EL (cell line): ENCODE measurements at regions not wholly inside any gene's neighbourhood (a gene's known extent, or its start where the extent isn't known, plus 50 kb on each side); places are given as distances from the start of the nearest gene placed in this dataset.

Experiments used
- DNase-seq: peaks from one replicate; pipeline ENCODE4 v3.0.0-alpha.2; 2016

DNA sequence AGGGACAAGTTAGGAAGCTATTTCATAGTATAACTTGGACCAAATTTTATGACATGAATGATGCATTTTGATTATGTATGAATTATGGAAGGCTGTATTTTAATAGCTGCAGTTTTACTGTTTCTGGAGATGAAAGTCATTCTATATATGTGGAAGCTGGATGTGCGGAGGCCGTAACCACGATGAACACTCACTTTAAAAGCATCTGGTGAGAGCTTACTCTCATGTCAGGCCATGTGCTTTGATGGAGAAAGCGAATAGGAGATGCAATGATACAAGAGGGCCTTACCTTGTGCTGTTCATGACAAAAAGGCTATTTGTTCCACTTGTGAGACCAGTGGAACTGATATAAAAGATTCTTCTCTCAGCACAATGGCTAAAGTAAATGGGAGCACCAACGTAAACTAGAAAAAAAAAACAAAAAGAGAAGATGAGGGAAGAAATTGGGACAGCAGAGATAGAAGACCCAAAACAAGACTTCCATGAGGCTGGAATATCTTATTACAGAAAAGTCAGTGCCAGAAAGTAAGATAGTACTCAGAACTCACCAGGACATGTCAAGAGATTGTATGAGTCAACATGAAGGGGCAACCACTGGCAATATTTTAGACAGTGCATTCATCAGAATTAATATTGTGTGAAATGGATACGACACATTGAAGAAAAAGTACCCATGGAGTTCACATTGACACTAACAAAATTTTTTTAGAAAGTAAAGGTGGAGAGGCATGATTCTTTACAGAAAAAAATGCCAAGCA, 63.3 kb upstream of the GAB1 start:
- DNase-seq: no peak

DNA sequence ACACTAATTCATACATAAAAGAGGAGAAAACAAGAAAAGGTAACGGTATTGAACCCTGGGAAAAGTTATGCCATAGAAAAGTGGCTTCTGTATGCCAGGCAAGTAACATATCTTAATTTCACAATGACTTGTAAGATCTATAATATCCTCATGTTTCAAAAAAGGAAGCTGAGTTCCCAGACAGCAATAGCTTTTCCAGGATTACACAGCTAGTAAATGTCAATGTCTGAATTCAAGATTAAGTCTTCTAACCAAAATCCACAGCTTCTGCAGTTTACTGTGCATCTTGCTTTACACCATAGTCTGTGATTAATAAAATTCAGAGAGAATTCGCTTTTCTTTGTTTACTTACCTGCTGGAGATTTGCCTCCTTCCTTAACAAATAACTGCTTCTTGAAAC, 55.8 kb upstream of the GAB1 start:
- DNase-seq: no peak

DNA sequence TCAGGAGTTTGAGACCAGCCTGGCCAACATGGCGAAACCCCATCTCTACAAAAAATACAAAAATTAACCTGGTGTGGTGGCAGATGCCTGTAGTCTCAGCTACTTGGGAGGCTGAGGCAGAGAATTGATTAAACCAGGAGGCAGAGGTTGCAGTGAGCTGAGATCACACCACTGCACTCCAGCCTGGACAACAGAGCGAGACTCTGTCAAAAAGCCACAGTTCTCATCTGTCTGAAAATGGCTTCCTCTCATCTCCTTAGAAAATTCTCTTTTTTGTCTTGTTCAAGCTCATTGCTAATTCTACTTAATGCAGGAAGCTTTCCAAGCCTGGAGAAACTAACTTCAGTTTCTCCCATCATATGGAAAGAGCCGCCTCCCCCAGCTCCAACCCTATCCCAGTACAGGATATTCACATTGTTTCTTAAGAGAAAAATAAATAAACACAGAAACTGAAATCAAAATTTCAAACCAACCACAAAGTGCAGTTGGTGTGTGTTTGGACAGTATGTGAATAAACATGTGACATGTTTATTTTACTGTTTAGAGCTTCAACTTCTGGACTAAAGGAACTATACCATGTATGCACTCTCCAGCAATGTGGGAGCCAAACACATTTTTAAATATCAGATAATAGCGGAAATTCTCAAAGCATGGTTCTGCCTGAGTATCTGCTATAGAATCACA, 55.0 kb upstream of the GAB1 start:
- DNase-seq: no peak

DNA sequence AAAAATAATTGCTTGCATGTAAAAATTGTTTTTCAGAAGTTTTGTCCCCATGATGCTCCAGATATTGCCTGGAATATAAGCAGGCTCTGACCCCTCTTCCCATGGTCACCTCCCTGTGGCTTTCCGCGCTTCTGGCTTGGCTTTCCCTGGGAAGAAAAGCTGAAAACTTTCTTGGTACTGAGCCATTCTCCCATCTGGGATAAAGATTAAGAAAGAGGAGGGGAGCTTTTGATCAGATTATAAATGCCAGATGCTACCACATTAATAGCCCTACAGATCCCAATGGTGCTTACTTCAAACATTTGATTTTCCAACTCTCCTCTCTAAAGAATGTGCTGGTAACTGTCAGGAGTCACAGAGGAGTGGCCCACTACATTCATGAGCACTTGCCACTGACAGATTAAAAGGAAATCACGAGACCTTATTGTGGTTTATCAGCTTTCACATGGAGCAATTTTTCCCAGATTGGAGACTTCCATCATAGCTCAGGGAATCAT, 54.4 kb upstream of the GAB1 start:
- no peak for DNase-seq

DNA sequence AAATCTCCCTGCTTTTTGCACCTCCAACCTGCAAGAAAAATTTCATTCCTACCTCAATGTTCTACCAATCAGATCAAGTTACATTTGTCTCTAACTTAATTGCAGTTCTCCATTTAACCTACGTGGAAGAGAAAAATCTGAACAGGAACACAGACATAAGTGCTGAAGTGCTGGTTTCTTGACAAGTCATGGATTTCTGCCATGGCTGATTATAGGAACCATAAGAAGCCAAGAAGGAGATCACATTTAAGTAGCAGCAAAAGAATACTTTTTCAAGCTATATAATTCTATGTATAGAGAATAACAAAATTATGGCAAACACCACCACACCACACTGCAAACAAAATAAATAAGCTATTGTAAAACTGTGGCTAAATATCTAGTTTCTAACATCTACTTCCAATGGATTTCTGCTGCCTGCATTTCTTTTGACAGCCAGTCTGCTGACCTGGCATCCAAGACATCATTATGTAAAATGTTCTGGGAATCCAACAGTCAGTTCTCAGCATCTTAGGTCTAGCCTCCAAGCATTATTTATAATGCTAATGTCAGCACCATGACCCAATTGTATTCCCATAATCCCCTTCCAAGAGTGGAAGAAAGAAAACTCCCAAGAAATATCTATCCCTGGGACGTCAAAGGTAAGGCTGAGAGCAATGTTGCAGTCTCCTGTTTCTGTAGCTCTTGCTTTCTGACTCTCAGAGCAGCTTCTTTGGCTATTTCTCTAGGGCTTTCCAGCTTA, 50.8 kb upstream of the GAB1 start:
- no peak for DNase-seq

DNA sequence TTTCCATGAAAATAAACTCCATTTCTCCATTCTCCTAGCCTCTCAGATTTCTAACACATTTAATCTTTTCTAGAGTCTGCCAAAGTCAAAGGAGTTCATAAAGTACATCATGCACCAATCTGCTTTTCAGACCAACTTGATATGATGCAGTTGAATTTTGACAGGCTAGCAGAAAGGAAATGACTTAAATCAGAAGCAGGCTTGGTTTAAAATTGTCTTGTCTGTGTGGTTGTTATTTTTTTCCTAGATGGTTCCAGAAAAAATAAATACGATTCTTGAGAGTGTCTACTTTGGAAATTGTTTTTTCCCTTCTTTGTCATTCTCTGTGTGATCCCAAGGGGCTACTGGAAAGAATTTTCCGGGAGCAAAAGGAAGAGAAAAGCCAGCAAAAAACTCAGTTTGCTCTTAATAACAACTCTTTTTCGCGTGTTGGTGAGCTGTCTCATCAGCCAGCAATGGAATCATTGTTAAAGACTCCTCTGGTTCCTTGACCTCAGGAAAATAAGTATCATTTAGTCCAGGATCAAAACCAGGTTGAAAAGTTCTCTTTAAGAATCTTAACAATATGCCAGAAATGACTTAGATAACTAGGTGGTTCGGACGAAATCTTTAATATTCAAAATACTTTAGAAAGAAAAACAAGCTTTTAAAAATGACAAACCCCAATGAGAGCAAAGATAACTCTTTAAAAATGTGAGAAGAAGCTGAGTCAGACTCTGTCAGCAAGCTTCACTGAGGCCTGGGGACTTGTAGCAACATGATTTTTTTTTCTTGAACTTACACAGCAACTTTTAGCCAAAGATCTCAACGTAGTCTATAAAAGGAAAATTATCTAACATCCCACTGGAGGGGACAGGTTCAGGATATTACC, 49.7 kb upstream of the GAB1 start:
- DNase-seq: peak; percentile 39
